ENCODE measurements at regions not wholly inside any gene's neighbourhood (a gene's known extent, or its start where the extent isn't known, plus 50 kb on each side); places are given as distances from the start of the nearest gene placed in this dataset.

DNA sequence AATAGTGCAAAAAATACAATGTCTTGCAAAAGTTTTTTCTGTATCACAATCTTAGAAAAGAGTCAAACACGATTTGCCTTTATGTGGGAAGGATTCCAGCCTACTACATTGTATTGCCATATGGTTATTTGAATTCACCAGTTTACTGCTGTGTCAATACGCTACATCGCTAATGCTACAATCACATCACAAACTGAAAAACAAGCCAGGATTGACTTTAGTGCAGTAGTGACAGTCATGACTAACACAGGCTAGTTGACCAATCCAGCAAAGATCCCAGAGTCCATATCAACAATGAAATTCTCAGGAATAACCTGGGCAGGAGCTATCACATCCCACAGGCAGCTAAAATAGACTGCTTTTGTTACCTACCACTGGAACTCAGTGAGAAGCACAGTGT lies 67.0 kb downstream of the IL12A start:
- Histone ChIP-seq H3K79me2 (ENCODE audit: insufficient read depth, low read length) (no peaks in the 10 kb centered on the region), H3K4me3 (ENCODE audit: low read length, poor library complexity, severe bottlenecking) (no peak overlapping the region), H3K36me3 (ENCODE audit: insufficient read depth, low read length) (no peaks in the 10 kb centered on the region), H3F3A (ENCODE audit: low read depth) (no peaks in the 10 kb centered on the region), H4K20me1 (ENCODE audit: insufficient read depth, low read length, poor library complexity, severe bottlenecking) (no peaks in the 10 kb centered on the region), H3K9me3 (ENCODE audit: insufficient read depth, low read depth, low read length) (no peaks in the 10 kb centered on the region), H3K27me3 (ENCODE audit: insufficient read depth, low read length, poor library complexity, severe bottlenecking) (no peaks in the 10 kb centered on the region), H3K9me2 (replicated peaks; ENCODE audit: low read depth, low read length) (no peaks in the 10 kb centered on the region), H3K4me2 (ENCODE audit: low read depth, low read length, poor library complexity, severe bottlenecking) (no peak overlapping the region), H2AFZ (ENCODE audit: low read length) (no peak overlapping the region), H3K9ac (ENCODE audit: low read depth, low read length, poor library complexity, severe bottlenecking) (no peak overlapping the region), H3K4me1 (ENCODE audit: insufficient read depth, low read length, poor library complexity, severe bottlenecking) (no peaks in the 10 kb centered on the region)
- TF ChIP-seq, protein P1, sequence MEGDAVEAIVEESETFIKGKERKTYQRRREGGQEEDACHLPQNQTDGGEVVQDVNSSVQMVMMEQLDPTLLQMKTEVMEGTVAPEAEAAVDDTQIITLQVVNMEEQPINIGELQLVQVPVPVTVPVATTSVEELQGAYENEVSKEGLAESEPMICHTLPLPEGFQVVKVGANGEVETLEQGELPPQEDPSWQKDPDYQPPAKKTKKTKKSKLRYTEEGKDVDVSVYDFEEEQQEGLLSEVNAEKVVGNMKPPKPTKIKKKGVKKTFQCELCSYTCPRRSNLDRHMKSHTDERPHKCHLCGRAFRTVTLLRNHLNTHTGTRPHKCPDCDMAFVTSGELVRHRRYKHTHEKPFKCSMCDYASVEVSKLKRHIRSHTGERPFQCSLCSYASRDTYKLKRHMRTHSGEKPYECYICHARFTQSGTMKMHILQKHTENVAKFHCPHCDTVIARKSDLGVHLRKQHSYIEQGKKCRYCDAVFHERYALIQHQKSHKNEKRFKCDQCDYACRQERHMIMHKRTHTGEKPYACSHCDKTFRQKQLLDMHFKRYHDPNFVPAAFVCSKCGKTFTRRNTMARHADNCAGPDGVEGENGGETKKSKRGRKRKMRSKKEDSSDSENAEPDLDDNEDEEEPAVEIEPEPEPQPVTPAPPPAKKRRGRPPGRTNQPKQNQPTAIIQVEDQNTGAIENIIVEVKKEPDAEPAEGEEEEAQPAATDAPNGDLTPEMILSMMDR (conservative IDR thresholded peaks at IDR 0.05; ENCODE audit: low read length), result no peak

DNA sequence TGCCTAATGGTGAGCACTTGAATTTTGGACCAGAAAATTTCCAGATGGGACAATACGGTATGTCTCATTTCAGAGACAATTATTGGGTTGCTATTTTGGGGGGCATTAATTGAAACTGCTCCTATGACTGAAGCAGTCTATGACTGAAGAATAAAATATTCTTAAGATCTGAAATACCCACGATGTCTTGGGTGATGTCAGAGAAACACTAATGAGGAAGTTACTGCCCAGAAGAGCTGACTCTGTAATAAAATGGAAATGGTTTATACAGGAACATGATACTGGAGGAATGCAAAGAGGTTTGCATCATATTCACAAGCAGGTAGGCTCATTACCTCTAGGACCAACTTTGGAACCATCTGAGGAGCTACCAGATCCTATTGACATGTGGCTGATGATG lies 68.7 kb downstream of the IL12A start:
- no peaks in the 10 kb centered on the region for H3K27me3 ChIP-seq (ENCODE audit: insufficient read depth, low read length, poor library complexity, severe bottlenecking)
- H3K79me2 ChIP-seq (ENCODE audit: insufficient read depth, low read length), result no peaks in the 10 kb centered on the region
- H3K4me3 ChIP-seq (ENCODE audit: low read length, poor library complexity, severe bottlenecking), result no peak overlapping the region
- no peaks in the 10 kb centered on the region for H3K36me3 ChIP-seq (ENCODE audit: insufficient read depth, low read length)
- H2AFZ ChIP-seq (ENCODE audit: low read length), result no peak overlapping the region
- H3K9me2 ChIP-seq (replicated peaks; ENCODE audit: low read depth, low read length), result no peaks in the 10 kb centered on the region
- H4K20me1 ChIP-seq (ENCODE audit: insufficient read depth, low read length, poor library complexity, severe bottlenecking), result no peaks in the 10 kb centered on the region
- TF ChIP-seq, protein P1 (conservative IDR thresholded peaks at IDR 0.05; ENCODE audit: low read length), result no peak
- no peak for TF ChIP-seq EZH2phosphoT487 (IDR thresholded peaks at IDR 0.05; ENCODE audit: borderline replicate concordance)
- H3F3A ChIP-seq (ENCODE audit: low read depth), result no peaks in the 10 kb centered on the region
- no peaks in the 10 kb centered on the region for H3K9me3 ChIP-seq (ENCODE audit: insufficient read depth, low read depth, low read length)
- no peaks in the 10 kb centered on the region for H3K4me1 ChIP-seq (ENCODE audit: insufficient read depth, low read length, poor library complexity, severe bottlenecking)
- H3K4me2 ChIP-seq (ENCODE audit: low read depth, low read length, poor library complexity, severe bottlenecking), result no peak overlapping the region
- no peak overlapping the region for H3K9ac ChIP-seq (ENCODE audit: low read depth, low read length, poor library complexity, severe bottlenecking)

DNA sequence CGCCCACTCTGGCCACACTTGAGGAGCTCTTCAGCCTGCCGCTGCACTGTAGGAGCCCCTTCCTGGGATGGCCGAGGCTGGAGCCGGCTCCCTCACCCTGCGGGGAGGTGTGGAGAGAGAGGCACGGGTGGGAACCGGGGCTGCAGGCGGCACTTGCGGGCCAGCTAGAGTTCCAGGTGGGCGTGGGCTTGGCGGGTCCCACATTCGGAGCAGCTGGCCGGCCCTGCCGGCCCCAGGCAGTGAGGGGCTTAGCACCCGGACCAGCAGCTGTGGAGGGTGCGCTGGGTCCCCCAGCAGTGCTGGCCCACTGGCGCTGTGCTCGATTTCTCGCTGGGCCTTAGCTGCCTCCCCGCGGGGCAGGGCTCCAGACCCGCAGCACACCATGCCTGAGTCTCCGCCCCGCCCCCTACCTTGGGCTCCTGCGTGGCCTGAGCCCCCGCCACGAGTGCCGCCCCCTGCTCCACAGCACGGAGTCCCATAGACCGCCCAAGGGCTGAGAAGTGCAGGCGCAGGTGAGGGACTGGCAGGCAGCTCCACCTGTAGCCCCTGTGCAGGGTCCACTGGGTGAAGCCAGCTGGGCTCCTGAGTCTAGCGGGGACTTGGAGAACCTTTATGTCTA lies 71.9 kb downstream of the IL12A start:
- Histone ChIP-seq H3F3A (ENCODE audit: low read depth) (no peaks in the 10 kb centered on the region), H3K9ac (ENCODE audit: low read depth, low read length, poor library complexity, severe bottlenecking) (no peak overlapping the region), H3K9me2 (replicated peaks; ENCODE audit: low read depth, low read length) (no peaks in the 10 kb centered on the region), H3K27me3 (ENCODE audit: insufficient read depth, low read length, poor library complexity, severe bottlenecking) (no peaks in the 10 kb centered on the region), H2AFZ (ENCODE audit: low read length) (no peak overlapping the region), H4K20me1 (ENCODE audit: insufficient read depth, low read length, poor library complexity, severe bottlenecking) (no peaks in the 10 kb centered on the region), H3K4me1 (ENCODE audit: insufficient read depth, low read length, poor library complexity, severe bottlenecking) (no peaks in the 10 kb centered on the region), H3K79me2 (ENCODE audit: insufficient read depth, low read length) (no peaks in the 10 kb centered on the region), H3K36me3 (ENCODE audit: insufficient read depth, low read length) (no peaks in the 10 kb centered on the region), H3K4me3 (ENCODE audit: low read length, poor library complexity, severe bottlenecking) (no peak overlapping the region), H3K4me2 (ENCODE audit: low read depth, low read length, poor library complexity, severe bottlenecking) (no peak overlapping the region), H3K9me3 (ENCODE audit: insufficient read depth, low read depth, low read length) (no peaks in the 10 kb centered on the region)
- TF ChIP-seq, protein P1 (conservative IDR thresholded peaks at IDR 0.05; ENCODE audit: low read length), result no peak
- TF ChIP-seq EZH2phosphoT487 (IDR thresholded peaks at IDR 0.05; ENCODE audit: borderline replicate concordance), result no peak

Data from Loucy (cell line).